ENCODE measurements at regions not wholly inside any gene's neighbourhood (a gene's known extent, or its start where the extent isn't known, plus 50 kb on each side); places are given as distances from the start of the nearest gene placed in this dataset.
"Not testable (repeated sequence)": the region's sequence is repeated elsewhere in the genome, so short reads cannot be mapped to it uniquely, and the experiment has no call there.

- TF ChIP-seq CTCF (IDR thresholded peaks at IDR 0.05; ENCODE audit: extremely low read depth, insufficient read depth, missing control alignments): no peak
- DNase-seq (ENCODE audit: low spot score): no peak
- in situ Hi-C loops (cut with MboI; ENCODE audit: low pct_unique_long_range_greater_than_20kb, low sequenced_read_pairs, unreplicated experiment): no loop called here
Observed at GRCh38 chr1:176364236-176364905, 98.6 kb upstream of the PAPPA2 start.

- in situ Hi-C loops (cut with MboI; ENCODE audit: low pct_unique_long_range_greater_than_20kb, low sequenced_read_pairs, unreplicated experiment); DNase-seq (ENCODE audit: low spot score): not testable (repeated sequence)
Observed at GRCh38 chr1:176349135-176349715, 113.8 kb upstream of the PAPPA2 start.

GRCh38 chr1:176341656-176342055, 121.3 kb upstream of the PAPPA2 start:
- in situ Hi-C loops (cut with MboI; ENCODE audit: low pct_unique_long_range_greater_than_20kb, low sequenced_read_pairs, unreplicated experiment): no loop called here
- no peak for DNase-seq (ENCODE audit: low spot score)
- no peak for TF ChIP-seq CTCF (IDR thresholded peaks at IDR 0.05; ENCODE audit: extremely low read depth, insufficient read depth, missing control alignments)

- TF ChIP-seq CTCF (IDR thresholded peaks at IDR 0.05; ENCODE audit: extremely low read depth, insufficient read depth, missing control alignments): no peak
- no peak for DNase-seq (ENCODE audit: low spot score)
- in situ Hi-C loops (cut with MboI; ENCODE audit: low pct_unique_long_range_greater_than_20kb, low sequenced_read_pairs, unreplicated experiment): no loop called here
Observed at GRCh38 chr1:176338877-176339276, 124.1 kb upstream of the PAPPA2 start.

GRCh38 chr1:176330782-176331181, 123.7 kb upstream of the COP1 start:
- TF ChIP-seq CTCF (IDR thresholded peaks at IDR 0.05; ENCODE audit: extremely low read depth, insufficient read depth, missing control alignments): no peak
- in situ Hi-C loops (cut with MboI; ENCODE audit: low pct_unique_long_range_greater_than_20kb, low sequenced_read_pairs, unreplicated experiment): no loop called here
- DNase-seq (ENCODE audit: low spot score): no peak

GRCh38 chr1:176325664-176326063, 118.6 kb upstream of the COP1 start:
- no peak for DNase-seq (ENCODE audit: low spot score)
- in situ Hi-C loops (cut with MboI; ENCODE audit: low pct_unique_long_range_greater_than_20kb, low sequenced_read_pairs, unreplicated experiment): no loop called here

More at GRCh38 chr1:176325664-176326063, 118.6 kb upstream of the COP1 start:
- no peak for TF ChIP-seq CTCF (IDR thresholded peaks at IDR 0.05; ENCODE audit: extremely low read depth, insufficient read depth, missing control alignments)

All from GM13977 (cell line).